ENCODE measurements at regions not wholly inside any gene's neighbourhood (a gene's known extent, or its start where the extent isn't known, plus 50 kb on each side); places are given as distances from the start of the nearest gene placed in this dataset.

DNA sequence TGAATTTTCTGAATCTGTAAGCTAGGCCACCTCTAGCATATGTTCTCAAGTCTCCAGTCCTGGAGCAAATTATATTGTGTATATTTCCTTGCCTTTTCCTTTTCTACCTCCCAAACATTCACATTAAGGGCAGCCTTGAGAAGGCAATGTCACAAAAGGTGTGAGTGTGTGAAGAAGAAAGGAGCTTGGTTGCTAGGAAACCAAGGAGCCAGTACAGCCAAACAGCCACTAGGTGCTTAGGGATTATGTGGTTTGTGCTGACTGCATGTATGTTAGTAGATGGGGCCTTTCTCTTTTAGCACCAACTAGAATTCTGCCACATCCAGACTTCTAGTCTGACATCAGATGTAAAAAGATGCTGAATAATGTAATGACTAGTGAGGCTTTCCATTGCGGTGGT, 118.8 kb upstream of the DAZL start:
- no peak overlapping the region for H3K4me3 ChIP-seq
- TF ChIP-seq, protein P1, sequence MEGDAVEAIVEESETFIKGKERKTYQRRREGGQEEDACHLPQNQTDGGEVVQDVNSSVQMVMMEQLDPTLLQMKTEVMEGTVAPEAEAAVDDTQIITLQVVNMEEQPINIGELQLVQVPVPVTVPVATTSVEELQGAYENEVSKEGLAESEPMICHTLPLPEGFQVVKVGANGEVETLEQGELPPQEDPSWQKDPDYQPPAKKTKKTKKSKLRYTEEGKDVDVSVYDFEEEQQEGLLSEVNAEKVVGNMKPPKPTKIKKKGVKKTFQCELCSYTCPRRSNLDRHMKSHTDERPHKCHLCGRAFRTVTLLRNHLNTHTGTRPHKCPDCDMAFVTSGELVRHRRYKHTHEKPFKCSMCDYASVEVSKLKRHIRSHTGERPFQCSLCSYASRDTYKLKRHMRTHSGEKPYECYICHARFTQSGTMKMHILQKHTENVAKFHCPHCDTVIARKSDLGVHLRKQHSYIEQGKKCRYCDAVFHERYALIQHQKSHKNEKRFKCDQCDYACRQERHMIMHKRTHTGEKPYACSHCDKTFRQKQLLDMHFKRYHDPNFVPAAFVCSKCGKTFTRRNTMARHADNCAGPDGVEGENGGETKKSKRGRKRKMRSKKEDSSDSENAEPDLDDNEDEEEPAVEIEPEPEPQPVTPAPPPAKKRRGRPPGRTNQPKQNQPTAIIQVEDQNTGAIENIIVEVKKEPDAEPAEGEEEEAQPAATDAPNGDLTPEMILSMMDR (IDR thresholded peaks at IDR 0.05) = no peak
- no peaks in the 10 kb centered on the region for H3K27me3 ChIP-seq (ENCODE audit: low read depth)
- intact Hi-C loops (cut with DNase I) = no loop called here
- ATAC-seq (no peak), DNase-seq (no peak)
- H3K9me3 ChIP-seq = peaks cover 4% of the 10 kb centered on the region
- no peaks in the 10 kb centered on the region for H3K4me1 ChIP-seq
- no peak overlapping the region for H3K27ac ChIP-seq
- H3K36me3 ChIP-seq = no peaks in the 10 kb centered on the region

DNA sequence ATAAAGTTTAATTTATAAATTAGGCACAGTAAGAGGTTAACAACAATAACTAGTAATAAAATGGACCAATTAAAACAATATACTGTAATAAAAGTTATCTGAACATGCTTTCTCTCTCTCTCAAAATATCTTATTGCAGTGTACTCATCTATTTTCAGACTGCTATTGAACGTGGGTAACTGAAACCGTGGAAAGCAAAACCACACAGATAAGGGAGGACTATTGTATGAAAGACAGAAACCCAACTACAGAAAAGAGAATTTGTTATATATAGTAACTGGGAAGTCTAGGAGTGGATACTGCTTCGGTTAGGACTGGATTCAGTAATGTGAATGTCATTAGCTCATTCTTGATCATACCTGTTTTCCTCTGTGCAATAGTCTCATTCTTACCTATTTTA, 119.3 kb upstream of the DAZL start:
- TF ChIP-seq, protein P1 (IDR thresholded peaks at IDR 0.05) = no peak
- H3K4me1 ChIP-seq = no peaks in the 10 kb centered on the region
- no peaks in the 10 kb centered on the region for H3K27me3 ChIP-seq (ENCODE audit: low read depth)
- DNase-seq (no peak), ATAC-seq (no peak)
- no peaks in the 10 kb centered on the region for H3K36me3 ChIP-seq
- no peak overlapping the region for H3K27ac ChIP-seq
- intact Hi-C loops (cut with DNase I) = no loop called here
- no peak overlapping the region for H3K4me3 ChIP-seq
- H3K9me3 ChIP-seq = peaks cover 4% of the 10 kb centered on the region

DNA sequence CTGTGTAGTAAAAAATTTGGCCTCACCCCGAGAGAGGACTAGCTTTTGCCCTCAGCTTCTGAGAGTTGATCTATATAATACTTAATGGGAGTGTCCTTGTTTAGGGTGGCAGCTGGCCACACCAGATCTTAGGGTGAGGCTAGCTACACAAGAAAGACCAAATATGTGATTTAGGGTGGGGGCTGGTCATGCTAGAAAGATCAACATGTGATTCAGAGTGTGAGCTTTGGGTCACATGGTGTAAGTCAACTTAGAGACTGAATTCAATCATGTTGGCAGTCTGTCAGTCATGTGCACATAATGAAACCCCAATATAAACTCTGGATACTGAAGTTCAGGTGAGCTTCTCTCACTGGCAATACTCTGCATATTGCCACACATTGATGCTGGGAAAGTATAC, 120.7 kb upstream of the DAZL start:
- no peaks in the 10 kb centered on the region for H3K27me3 ChIP-seq (ENCODE audit: low read depth)
- H3K4me3 ChIP-seq = no peak overlapping the region
- TF ChIP-seq, protein P1 (IDR thresholded peaks at IDR 0.05) = no peak
- H3K36me3 ChIP-seq = no peaks in the 10 kb centered on the region
- intact Hi-C loops (cut with DNase I) = no loop called here
- H3K4me1 ChIP-seq = no peaks in the 10 kb centered on the region
- H3K27ac ChIP-seq = no peak overlapping the region
- peaks cover 4% of the 10 kb centered on the region for H3K9me3 ChIP-seq
- ATAC-seq = no peak
- DNase-seq = no peak

DNA sequence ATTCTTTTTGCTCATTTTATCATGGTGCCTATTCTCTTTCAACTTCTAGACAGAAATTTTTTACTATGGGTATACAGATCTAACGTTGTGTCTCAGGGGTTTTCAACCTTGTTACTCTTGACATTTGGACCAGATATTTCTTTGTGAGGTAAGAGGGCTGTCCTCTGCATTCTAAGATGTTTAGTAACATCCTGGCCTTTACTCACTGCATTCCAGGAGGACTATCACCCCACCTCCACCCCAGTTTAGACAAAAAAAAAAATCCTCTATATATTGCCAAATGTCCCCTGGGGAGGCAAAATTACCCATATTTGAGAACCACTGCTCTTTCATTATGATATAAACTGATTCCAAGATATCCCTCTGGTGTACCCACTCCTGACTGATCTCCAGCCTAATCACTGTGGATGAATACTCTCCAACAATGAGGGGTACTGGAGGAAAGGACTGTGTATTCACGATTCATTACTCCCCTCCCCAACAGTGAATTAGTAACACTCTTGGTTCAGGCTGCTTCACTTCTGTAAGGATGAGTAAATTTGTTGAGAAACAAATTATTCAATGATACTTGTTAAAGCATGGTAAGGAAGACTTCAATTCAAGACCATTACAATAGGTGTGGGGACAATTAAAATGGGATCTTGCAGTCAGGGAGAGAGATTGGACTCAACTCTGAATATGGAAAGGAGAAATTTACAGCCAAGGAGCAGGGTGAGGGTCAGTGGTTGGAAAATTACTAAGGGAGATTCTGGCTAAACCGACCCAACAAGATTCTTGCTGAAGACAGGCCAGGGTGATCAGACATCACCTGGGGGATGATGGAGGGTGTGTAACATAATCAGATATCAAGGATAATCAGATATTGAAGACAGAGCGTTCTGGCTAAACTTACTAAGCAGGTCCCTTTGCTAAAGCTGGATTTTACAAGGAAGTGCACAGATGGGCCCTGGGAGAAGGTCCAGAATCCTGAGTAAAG, 123.8 kb upstream of the DAZL start:
- no peaks in the 10 kb centered on the region for H3K4me1 ChIP-seq
- no peak overlapping the region for H3K4me3 ChIP-seq
- H3K36me3 ChIP-seq = no peaks in the 10 kb centered on the region
- no peak overlapping the region for H3K27ac ChIP-seq
- no peak for DNase-seq
- H3K9me3 ChIP-seq = peaks cover 7% of the 10 kb centered on the region
- TF ChIP-seq, protein P1 (IDR thresholded peaks at IDR 0.05) = no peak
- H3K27me3 ChIP-seq (ENCODE audit: low read depth) = no peaks in the 10 kb centered on the region
- ATAC-seq = no peak
- intact Hi-C loops (cut with DNase I) = no loop called here

DNA sequence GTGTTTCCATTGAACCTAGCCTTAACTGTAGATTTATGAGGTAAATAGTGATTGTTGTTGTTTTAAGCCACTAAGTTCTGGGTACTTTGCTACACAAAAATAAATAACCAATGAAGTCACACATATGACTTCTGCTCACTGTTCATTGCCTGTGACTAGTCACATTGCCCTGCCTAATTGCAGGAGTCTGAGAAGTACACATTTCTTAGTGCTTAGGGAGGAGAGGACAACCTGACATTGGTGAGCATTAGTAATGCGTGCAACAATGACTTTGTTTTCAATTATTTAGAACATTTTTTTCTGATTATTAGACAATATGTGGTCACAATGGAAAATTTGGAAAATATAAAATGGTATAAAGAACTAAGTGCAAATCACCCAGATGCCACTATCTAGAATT, 133.2 kb upstream of the DAZL start:
- Histone ChIP-seq H3K36me3 (no peaks in the 10 kb centered on the region), H3K4me1 (no peaks in the 10 kb centered on the region), H3K9me3 (peaks cover 1% of the 10 kb centered on the region), H3K27ac (no peak overlapping the region), H3K27me3 (ENCODE audit: low read depth) (no peaks in the 10 kb centered on the region), H3K4me3 (no peak overlapping the region)
- TF ChIP-seq, protein P1 (IDR thresholded peaks at IDR 0.05) = no peak
- no peak for ATAC-seq
- intact Hi-C loops (cut with DNase I) = no loop called here
- DNase-seq = no peak

Measured in lower lobe of right lung (tissue), 2 donors.